ENCODE measurements at regions not wholly inside any gene's neighbourhood (a gene's known extent, or its start where the extent isn't known, plus 50 kb on each side); places are given as distances from the start of the nearest gene placed in this dataset.

- TF ChIP-seq KDM4B (IDR thresholded peaks at IDR 0.05; ENCODE audit: borderline replicate concordance in 2 of 2, low read depth in 1 of 2) (no peak), TFAP4 (CRISPR knock-in tag; IDR thresholded peaks at IDR 0.05; ENCODE audit: borderline replicate concordance) (no peak), BMI1 (IDR thresholded peaks at IDR 0.05; ENCODE audit: low read length) (no peak), PKNOX1 (IDR thresholded peaks at IDR 0.05) (no peak), TBL1XR1 (IDR thresholded peaks at IDR 0.05; ENCODE audit: low read length in 2 of 2) (no peak), FOXA3 (CRISPR knock-in tag; conservative IDR thresholded peaks at IDR 0.05 in 1 of 2, IDR thresholded peaks at IDR 0.05 in 1 of 2) (no peak), MCM7 (IDR thresholded peaks at IDR 0.05) (no peak)
Measured at GRCh38 chr1:238360474-238360873, 469.8 kb upstream of the ZP4 start (continued).

GRCh38 chr1:238350471-238350870, 459.7 kb upstream of the ZP4 start:
- H3K4me2 ChIP-seq (ENCODE audit: insufficient read depth, low read length) = no peak overlapping the region
- H3K36me3 ChIP-seq (ENCODE audit: control insufficient read depth, insufficient read depth, low read length) = no peaks in the 10 kb centered on the region
- POLR2A ChIA-PET = no interaction called here
- H3K9me3 ChIP-seq (replicated peaks; ENCODE audit: control insufficient read depth, insufficient read depth, low read depth, low read length) = no peaks in the 10 kb centered on the region
- no peak for TF ChIP-seq ZNF274 (IDR thresholded peaks at IDR 0.05; ENCODE audit: borderline replicate concordance, low read depth, low read length)
- no peak for TF ChIP-seq EP400 (IDR thresholded peaks at IDR 0.05)
- in situ Hi-C loops (cut with MboI) (no loop called here), intact Hi-C loops (cut with micrococcal nuclease) (no loop called here)
- DNase-seq (ENCODE audit: extremely low read depth in 1 of 4, low spot score in 3 of 4) (no peak), FAIRE-seq (no peak), ATAC-seq (no peak)
- H3K9ac ChIP-seq (ENCODE audit: insufficient read depth in 1 of 2, low read depth in 2 of 2, low read length in 2 of 2) = no peak overlapping the region
- no peak overlapping the region for H3K4me3 ChIP-seq
- H3K9me1 ChIP-seq (ENCODE audit: control insufficient read depth, insufficient read depth, low read length) = no peaks in the 10 kb centered on the region
- H2AFZ ChIP-seq (ENCODE audit: low read depth, low read length) = no peak overlapping the region
- no peaks in the 10 kb centered on the region for H3K4me1 ChIP-seq (replicated peaks in 1 of 2; ENCODE audit: control insufficient read depth in 2 of 2, insufficient read depth in 2 of 2, low read length in 2 of 2)
- no peaks in the 10 kb centered on the region for H3K79me2 ChIP-seq (ENCODE audit: control insufficient read depth, insufficient read depth, low read length)
- WGBS (ENCODE audit: insufficient coverage, low coverage, missing lambda C conversion rate) = 0% methylated on average over 2 of the region's 2 CpGs
- BruUV-seq (replicated peaks) = no TSS peak
- no peaks in the 10 kb centered on the region for H4K20me1 ChIP-seq (replicated peaks; ENCODE audit: control insufficient read depth, insufficient read depth, low read length)
- no peak overlapping the region for H3K27ac ChIP-seq (ENCODE audit: extremely low read depth, low read depth, low read length)
- CTCF ChIA-PET (ENCODE audit: low intra/inter-chr PET ratio) = no interaction called here
- no peaks in the 10 kb centered on the region for H3K27me3 ChIP-seq (ENCODE audit: control insufficient read depth in 2 of 2, insufficient read depth in 2 of 2, low read length in 2 of 2)

Data from K562 (cell line).